ENCODE measurements at regions not wholly inside any gene's neighbourhood (a gene's known extent, or its start where the extent isn't known, plus 50 kb on each side); places are given as distances from the start of the nearest gene placed in this dataset.

- Histone ChIP-seq H3K27ac (ENCODE audit: low read length) (no peak overlapping the region), H3K9me3 (no peaks in the 10 kb centered on the region), H3K4me3 (ENCODE audit: control insufficient read depth in 1 of 2, extremely low read depth in 1 of 2, low read length in 1 of 2) (no peak overlapping the region), H3K27me3 (replicated peaks in 1 of 2; ENCODE audit: control insufficient read depth in 2 of 2, extremely low read depth in 1 of 2, insufficient read depth in 2 of 2, low read length in 1 of 2) (no peaks in the 10 kb centered on the region), H3K36me3 (ENCODE audit: control insufficient read depth in 2 of 2, extremely low read depth in 1 of 2, insufficient read depth in 1 of 2, low read length in 1 of 2) (no peaks in the 10 kb centered on the region), H3K4me1 (ENCODE audit: control insufficient read depth in 1 of 2, extremely low read depth in 1 of 2, insufficient read depth in 2 of 2, low read length in 2 of 2) (no peaks in the 10 kb centered on the region)
- ChIA-PET POLR2A (interaction anchor here in 1 of 2 donors (0.6 kb wide), 1 partner anchor 159 kb away, joined by 3 read pairs; no protein-coding TSS in a partner anchor), CTCF (interaction anchor here in 1 of 2 donors (0.6 kb wide), 1 partner anchor 37 kb away, joined by 3 read pairs; no protein-coding TSS in a partner anchor)
- Mint-ChIP-seq H3K36me3 (no peaks in the 10 kb centered on the region), H3K27ac (no peak overlapping the region), H3K27me3 (no peaks in the 10 kb centered on the region), H3K9me3 (no peaks in the 10 kb centered on the region), H3K4me1 (no peaks in the 10 kb centered on the region), H3K4me3 (no peak overlapping the region)
- ATAC-seq (replicated peaks in 1 of 4) (no peak), DNase-seq (no peak)
- no CpG with 5 or more reads among the region's 1 CpG for WGBS (ENCODE audit: insufficient coverage)
Measured at GRCh38 chr7:131261476-131261994, 66.1 kb upstream of the MKLN1 start.

GRCh38 chr7:131265227-131265626 lies 62.4 kb upstream of the MKLN1 start:
- Mint-ChIP-seq H3K9me3 (no peaks in the 10 kb centered on the region), H3K36me3 (no peaks in the 10 kb centered on the region), H3K27ac (no peak overlapping the region), H3K27me3 (peaks cover 0 to 1% of the 10 kb centered on the region in 2 donors), H3K4me3 (no peak overlapping the region), H3K4me1 (no peaks in the 10 kb centered on the region)
- ChIA-PET CTCF (no interaction called here), POLR2A (no interaction called here)
- Histone ChIP-seq H3K27me3 (replicated peaks in 1 of 2; ENCODE audit: control insufficient read depth in 2 of 2, extremely low read depth in 1 of 2, insufficient read depth in 2 of 2, low read length in 1 of 2) (no peaks in the 10 kb centered on the region), H3K4me3 (ENCODE audit: control insufficient read depth in 1 of 2, extremely low read depth in 1 of 2, low read length in 1 of 2) (no peak overlapping the region), H3K9me3 (no peaks in the 10 kb centered on the region), H3K36me3 (ENCODE audit: control insufficient read depth in 2 of 2, extremely low read depth in 1 of 2, insufficient read depth in 1 of 2, low read length in 1 of 2) (no peaks in the 10 kb centered on the region), H3K27ac (ENCODE audit: low read length) (no peak overlapping the region), H3K4me1 (ENCODE audit: control insufficient read depth in 1 of 2, extremely low read depth in 1 of 2, insufficient read depth in 2 of 2, low read length in 2 of 2) (no peaks in the 10 kb centered on the region)
- DNase-seq (no peak), ATAC-seq (replicated peaks in 1 of 4) (no peak)
- WGBS (ENCODE audit: insufficient coverage), result 63% methylated on average over 2 of the region's 4 CpGs

- no peaks in the 10 kb centered on the region for H3K36me3 Mint-ChIP-seq
- no peak for DNase-seq
- H3K27ac ChIP-seq (ENCODE audit: low read length), result no peak overlapping the region
- H3K27me3 ChIP-seq (replicated peaks in 1 of 2; ENCODE audit: control insufficient read depth in 2 of 2, extremely low read depth in 1 of 2, insufficient read depth in 2 of 2, low read length in 1 of 2), result no peaks in the 10 kb centered on the region
- no peaks in the 10 kb centered on the region for H3K9me3 Mint-ChIP-seq
- no peak overlapping the region for H3K4me3 Mint-ChIP-seq
- no peaks in the 10 kb centered on the region for H3K4me1 Mint-ChIP-seq
- ATAC-seq (replicated peaks in 1 of 4), result no peak
- H3K36me3 ChIP-seq (ENCODE audit: control insufficient read depth in 2 of 2, extremely low read depth in 1 of 2, insufficient read depth in 1 of 2, low read length in 1 of 2), result no peaks in the 10 kb centered on the region
- ChIA-PET POLR2A (interaction anchor here in 1 of 2 donors (0.5 kb wide), 1 partner anchor 17 kb away, joined by 3 read pairs; no protein-coding TSS in a partner anchor), CTCF (no interaction called here)
- WGBS (ENCODE audit: insufficient coverage), result no CpG with 5 or more reads among the region's 1 CpG
- H3K4me3 ChIP-seq (ENCODE audit: control insufficient read depth in 1 of 2, extremely low read depth in 1 of 2, low read length in 1 of 2), result no peak overlapping the region
- H3K4me1 ChIP-seq (ENCODE audit: control insufficient read depth in 1 of 2, extremely low read depth in 1 of 2, insufficient read depth in 2 of 2, low read length in 2 of 2), result no peaks in the 10 kb centered on the region
- peaks cover 0 to 1% of the 10 kb centered on the region in 2 donors for H3K27me3 Mint-ChIP-seq
- H3K9me3 ChIP-seq, result no peaks in the 10 kb centered on the region
- no peak overlapping the region for H3K27ac Mint-ChIP-seq
Measured at GRCh38 chr7:131267631-131268030, 60.0 kb upstream of the MKLN1 start.

- no peaks in the 10 kb centered on the region for H3K4me1 Mint-ChIP-seq
- Histone ChIP-seq H3K9me3 (no peaks in the 10 kb centered on the region), H3K27ac (ENCODE audit: low read length) (no peak overlapping the region), H3K27me3 (replicated peaks in 1 of 2; ENCODE audit: control insufficient read depth in 2 of 2, extremely low read depth in 1 of 2, insufficient read depth in 2 of 2, low read length in 1 of 2) (no peaks in the 10 kb centered on the region), H3K4me3 (ENCODE audit: control insufficient read depth in 1 of 2, extremely low read depth in 1 of 2, low read length in 1 of 2) (no peak overlapping the region), H3K36me3 (ENCODE audit: control insufficient read depth in 2 of 2, extremely low read depth in 1 of 2, insufficient read depth in 1 of 2, low read length in 1 of 2) (no peaks in the 10 kb centered on the region), H3K4me1 (ENCODE audit: control insufficient read depth in 1 of 2, extremely low read depth in 1 of 2, insufficient read depth in 2 of 2, low read length in 2 of 2) (no peaks in the 10 kb centered on the region)
- no peaks in the 10 kb centered on the region for H3K9me3 Mint-ChIP-seq
- peaks cover 0 to 1% of the 10 kb centered on the region in 2 donors for H3K27me3 Mint-ChIP-seq
- H3K4me3 Mint-ChIP-seq, result no peak overlapping the region
- DNase-seq (no peak), ATAC-seq (replicated peaks in 1 of 4) (no peak)
- WGBS (ENCODE audit: insufficient coverage), result no CpG with 5 or more reads among the region's 2 CpGs
- no peaks in the 10 kb centered on the region for H3K36me3 Mint-ChIP-seq
- ChIA-PET POLR2A (interaction anchor here in 1 of 2 donors (0.6 kb wide), 1 partner anchor 23 kb away, joined by 4 read pairs; no protein-coding TSS in a partner anchor), CTCF (no interaction called here)
- H3K27ac Mint-ChIP-seq, result no peak overlapping the region
Measured at GRCh38 chr7:131268906-131269305, 58.8 kb upstream of the MKLN1 start.

- Histone ChIP-seq H3K9me3 (no peaks in the 10 kb centered on the region), H3K4me1 (ENCODE audit: control insufficient read depth in 1 of 2, extremely low read depth in 1 of 2, insufficient read depth in 2 of 2, low read length in 2 of 2) (no peaks in the 10 kb centered on the region), H3K4me3 (ENCODE audit: control insufficient read depth in 1 of 2, extremely low read depth in 1 of 2, low read length in 1 of 2) (no peak overlapping the region), H3K27ac (ENCODE audit: low read length) (no peak overlapping the region), H3K27me3 (replicated peaks in 1 of 2; ENCODE audit: control insufficient read depth in 2 of 2, extremely low read depth in 1 of 2, insufficient read depth in 2 of 2, low read length in 1 of 2) (no peaks in the 10 kb centered on the region), H3K36me3 (ENCODE audit: control insufficient read depth in 2 of 2, extremely low read depth in 1 of 2, insufficient read depth in 1 of 2, low read length in 1 of 2) (no peaks in the 10 kb centered on the region)
- CTCF ChIA-PET, result no interaction called here
- ATAC-seq (replicated peaks in 1 of 4), result no peak
- Mint-ChIP-seq H3K36me3 (no peaks in the 10 kb centered on the region), H3K9me3 (no peaks in the 10 kb centered on the region), H3K27ac (no peak overlapping the region), H3K4me1 (no peaks in the 10 kb centered on the region), H3K4me3 (no peak overlapping the region), H3K27me3 (no peaks in the 10 kb centered on the region)
- no peak for DNase-seq
- POLR2A ChIA-PET, result no interaction called here
- no CpG with 5 or more reads among the region's 1 CpG for WGBS (ENCODE audit: insufficient coverage)
Measured at GRCh38 chr7:131272086-131272485, 55.6 kb upstream of the MKLN1 start.

- ATAC-seq (replicated peaks in 1 of 4) (no peak), DNase-seq (no peak)
- Histone ChIP-seq H3K4me1 (ENCODE audit: control insufficient read depth in 1 of 2, extremely low read depth in 1 of 2, insufficient read depth in 2 of 2, low read length in 2 of 2) (no peaks in the 10 kb centered on the region), H3K4me3 (ENCODE audit: control insufficient read depth in 1 of 2, extremely low read depth in 1 of 2, low read length in 1 of 2) (no peak overlapping the region), H3K27ac (ENCODE audit: low read length) (no peak overlapping the region), H3K36me3 (ENCODE audit: control insufficient read depth in 2 of 2, extremely low read depth in 1 of 2, insufficient read depth in 1 of 2, low read length in 1 of 2) (no peaks in the 10 kb centered on the region), H3K9me3 (no peaks in the 10 kb centered on the region), H3K27me3 (replicated peaks in 1 of 2; ENCODE audit: control insufficient read depth in 2 of 2, extremely low read depth in 1 of 2, insufficient read depth in 2 of 2, low read length in 1 of 2) (no peaks in the 10 kb centered on the region)
- Mint-ChIP-seq H3K4me1 (no peaks in the 10 kb centered on the region), H3K36me3 (no peaks in the 10 kb centered on the region), H3K4me3 (no peak overlapping the region), H3K9me3 (peaks cover 0 to 2% (median 0%) of the 10 kb centered on the region in 3 donors), H3K27ac (no peak overlapping the region), H3K27me3 (no peaks in the 10 kb centered on the region)
- CTCF ChIA-PET, result interaction anchor here in 1 of 2 donors (0.7 kb wide), 1 partner anchor 15 kb away, joined by 3 read pairs; no protein-coding TSS in a partner anchor
- POLR2A ChIA-PET, result interaction anchor here in 1 of 2 donors (0.6 kb wide), 1 partner anchor 940 kb away, joined by 6 read pairs; no protein-coding TSS in a partner anchor
- no CpG with 5 or more reads among the region's 2 CpGs for WGBS (ENCODE audit: insufficient coverage)
Measured at GRCh38 chr7:131274986-131275385, 52.7 kb upstream of the MKLN1 start.

Measured in T-cell (primary cell).